Tibial nerve (tissue), 4 donors: ENCODE measurements at regions not wholly inside any gene's neighbourhood (a gene's known extent, or its start where the extent isn't known, plus 50 kb on each side); places are given as distances from the start of the nearest gene placed in this dataset.

Experiments used
- DNase-seq, 2 donors: peaks; one replicate each; pipeline ENCODE4 v3.0.0-alpha.2; 2019; ENCODE audit warnings: low spot score in 2 of 2
- H3K27ac ChIP-seq, 4 donors: fragments of 200-600 bp; sonication (generic) in 3 of 4; one replicate each; pipeline ENCODE4 v1.5.1; 2017 to 2019; ENCODE audit warnings: mild to moderate bottlenecking in 1 of 4
- H3K27me3 ChIP-seq, 2 donors: fragments of 200-600 bp; sonication (generic) in 1 of 2; one replicate each; pipeline versions ENCODE4 v1.5.1 to v1.6.0; 2017 to 2019
- H3K36me3 ChIP-seq, 3 donors: fragments of 200-600 bp; sonication (generic); one replicate each; pipeline ENCODE4 v1.5.1; 2018 to 2019
- H3K4me1 ChIP-seq, 4 donors: fragments of 200-600 bp; sonication (generic) in 3 of 4; one replicate each; pipeline ENCODE4 v1.5.1; 2017 to 2019
- H3K4me3 ChIP-seq, 4 donors: fragments of 200-600 bp; sonication (generic) in 3 of 4; one replicate each; pipeline ENCODE4 v1.5.1; 2017 to 2019; ENCODE audit warnings: mild to moderate bottlenecking in 1 of 4, moderate library complexity in 1 of 4
- H3K9me3 ChIP-seq, 4 donors: fragments of 200-600 bp; sonication (generic) in 3 of 4; one replicate each; pipeline ENCODE4 v1.5.1; 2017 to 2019
- CTCF ChIP-seq, 5 experiments: fragments of 200-600 bp in 3 of 5; fragments of 450-650 bp in 2 of 5; sonication (generic) in 3 of 5; IDR thresholded peaks; one replicate each; pipeline ENCODE4 v1.5.1; 2016 to 2019; ENCODE audit warnings: antibody characterized with exemption in 5 of 5, mild to moderate bottlenecking in 3 of 5, moderate library complexity in 2 of 5
- EP300 ChIP-seq, 2 donors: sonication (generic); formaldehyde crosslinking; IDR thresholded peaks; one replicate each; pipeline ENCODE4 v1.6.1; 2017; ENCODE audit warnings: antibody characterized with exemption in 2 of 2, mild to moderate bottlenecking in 1 of 2
- POLR2A ChIP-seq, 2 donors: fragments of 450-650 bp; IDR thresholded peaks; one replicate each; pipeline ENCODE4 v1.6.1; 2017; ENCODE audit warnings: antibody characterized with exemption in 2 of 2, mild to moderate bottlenecking in 2 of 2, moderate library complexity in 2 of 2
- WGBS, 2 donors: methylation state at CpG; one replicate each; pipeline ENCODE4 v1.1.5; 2018; 5-methylcytosine and 5-hydroxymethylcytosine counted together

GRCh38 chr3:40655551-40655950 is 130.8 kb downstream of the ZNF621 start:
- no peaks in the 10 kb centered on the region for H3K27me3 ChIP-seq
- no peaks in the 10 kb centered on the region for H3K9me3 ChIP-seq
- no peak for DNase-seq
- TF ChIP-seq EP300 (IDR thresholded peaks at IDR 0.05), result no peak
- TF ChIP-seq CTCF (IDR thresholded peaks at IDR 0.05), result no peak
- no peak for TF ChIP-seq POLR2A (IDR thresholded peaks at IDR 0.05)
- WGBS, 2 donors, result 68 to 73% methylated on average over 4 of the region's 4 CpGs
- H3K4me1 ChIP-seq, result no peaks in the 10 kb centered on the region
- H3K4me3 ChIP-seq, result no peak overlapping the region
- H3K36me3 ChIP-seq, result no peaks in the 10 kb centered on the region
- no peak overlapping the region for H3K27ac ChIP-seq

- DNase-seq, result no peak
- Histone ChIP-seq H3K4me3 (no peak overlapping the region), H3K4me1 (peaks cover 0 to 7% (median 0%) of the 10 kb centered on the region in 4 donors), H3K9me3 (no peaks in the 10 kb centered on the region), H3K27me3 (no peaks in the 10 kb centered on the region), H3K36me3 (no peaks in the 10 kb centered on the region), H3K27ac (no peak overlapping the region)
- 95 to 100% methylated on average over 3 of the region's 3 CpGs for WGBS, 2 donors
- no peak for TF ChIP-seq POLR2A (IDR thresholded peaks at IDR 0.05)
Measured at GRCh38 chr3:40657623-40658022, 132.9 kb downstream of the ZNF621 start.

- DNase-seq, result no peak
- Histone ChIP-seq H3K9me3 (no peaks in the 10 kb centered on the region), H3K27ac (no peak overlapping the region), H3K36me3 (no peaks in the 10 kb centered on the region), H3K27me3 (no peaks in the 10 kb centered on the region), H3K4me1 (peaks cover 0 to 13% (median 0%) of the 10 kb centered on the region in 4 donors), H3K4me3 (no peak overlapping the region)
- no peak for TF ChIP-seq POLR2A (IDR thresholded peaks at IDR 0.05)
- TF ChIP-seq EP300 (IDR thresholded peaks at IDR 0.05), result no peak
- no peak for TF ChIP-seq CTCF (IDR thresholded peaks at IDR 0.05)
- 89 to 93% methylated on average over 5 of the region's 5 CpGs for WGBS, 2 donors
Measured at GRCh38 chr3:40658305-40658704, 133.5 kb downstream of the ZNF621 start.

- Histone ChIP-seq H3K36me3 (no peaks in the 10 kb centered on the region), H3K27me3 (no peaks in the 10 kb centered on the region), H3K27ac (no peak overlapping the region), H3K4me3 (no peak overlapping the region), H3K4me1 (peaks cover 0 to 22% (median 0%) of the 10 kb centered on the region in 4 donors), H3K9me3 (no peaks in the 10 kb centered on the region)
- 75 to 100% methylated on average over 1 of the region's 1 CpG for WGBS, 2 donors
- TF ChIP-seq CTCF (IDR thresholded peaks at IDR 0.05) (no peak), POLR2A (IDR thresholded peaks at IDR 0.05) (no peak), EP300 (IDR thresholded peaks at IDR 0.05) (no peak)
- DNase-seq, result no peak
Measured at GRCh38 chr3:40660554-40660953, 135.8 kb downstream of the ZNF621 start.

- no peak for TF ChIP-seq EP300 (IDR thresholded peaks at IDR 0.05)
- TF ChIP-seq CTCF (IDR thresholded peaks at IDR 0.05), result no peak
- no peak for TF ChIP-seq POLR2A (IDR thresholded peaks at IDR 0.05)
- no peak for DNase-seq
- peaks cover 0 to 22% (median 0%) of the 10 kb centered on the region in 4 donors for H3K4me1 ChIP-seq
- no peaks in the 10 kb centered on the region for H3K36me3 ChIP-seq
- no peak overlapping the region for H3K27ac ChIP-seq
- no peak overlapping the region for H3K4me3 ChIP-seq
- no peaks in the 10 kb centered on the region for H3K9me3 ChIP-seq
- WGBS, 2 donors, result 88 to 100% methylated on average over 1 of the region's 1 CpG
- no peaks in the 10 kb centered on the region for H3K27me3 ChIP-seq
Measured at GRCh38 chr3:40661284-40661683, 136.5 kb downstream of the ZNF621 start.

GRCh38 chr3:40663280-40663679 is 138.5 kb downstream of the ZNF621 start:
- no peak for TF ChIP-seq EP300 (IDR thresholded peaks at IDR 0.05)
- no peak for TF ChIP-seq POLR2A (IDR thresholded peaks at IDR 0.05)
- TF ChIP-seq CTCF (IDR thresholded peaks at IDR 0.05), result no peak
- no peaks in the 10 kb centered on the region for H3K36me3 ChIP-seq
- no peaks in the 10 kb centered on the region for H3K9me3 ChIP-seq
- no peak for DNase-seq
- peaks cover 0 to 22% (median 0%) of the 10 kb centered on the region in 4 donors for H3K4me1 ChIP-seq
- no peak overlapping the region for H3K4me3 ChIP-seq
- H3K27ac ChIP-seq, result no peak overlapping the region
- 51 to 58% methylated on average over 6 of the region's 6 CpGs for WGBS, 2 donors
- H3K27me3 ChIP-seq, result no peaks in the 10 kb centered on the region
